HG03103 (cell line): ENCODE measurements at regions not wholly inside any gene's neighbourhood (a gene's known extent, or its start where the extent isn't known, plus 50 kb on each side); places are given as distances from the start of the nearest gene placed in this dataset.

Source experiments
- ATAC-seq: cut with Tn5 transposase; IDR thresholded peaks from one replicate; pipeline ENCODE4 v1.9.1; 2021; ENCODE audit warnings: low read depth; ENCODE audit not compliant: unreplicated experiment

DNA sequence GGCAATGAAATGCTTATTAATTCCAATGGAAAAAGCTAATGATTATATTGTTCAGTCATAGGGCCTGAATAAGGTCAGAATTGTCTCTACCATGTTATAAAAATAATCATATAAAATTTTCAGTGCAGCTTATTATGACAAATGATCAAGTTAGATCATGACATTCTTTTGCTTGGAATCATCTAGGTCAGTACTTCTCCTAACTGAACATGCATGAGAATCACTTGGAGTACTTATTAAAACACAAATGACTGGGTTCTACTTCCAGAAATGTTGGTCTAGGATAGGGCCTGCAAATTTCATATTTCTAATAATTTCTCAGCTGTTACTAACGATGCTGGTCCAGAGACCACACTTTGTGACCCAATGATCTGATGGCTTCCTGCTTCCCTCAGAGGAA, 806.0 kb upstream of the ZNF608 start:
- no peak for ATAC-seq

DNA sequence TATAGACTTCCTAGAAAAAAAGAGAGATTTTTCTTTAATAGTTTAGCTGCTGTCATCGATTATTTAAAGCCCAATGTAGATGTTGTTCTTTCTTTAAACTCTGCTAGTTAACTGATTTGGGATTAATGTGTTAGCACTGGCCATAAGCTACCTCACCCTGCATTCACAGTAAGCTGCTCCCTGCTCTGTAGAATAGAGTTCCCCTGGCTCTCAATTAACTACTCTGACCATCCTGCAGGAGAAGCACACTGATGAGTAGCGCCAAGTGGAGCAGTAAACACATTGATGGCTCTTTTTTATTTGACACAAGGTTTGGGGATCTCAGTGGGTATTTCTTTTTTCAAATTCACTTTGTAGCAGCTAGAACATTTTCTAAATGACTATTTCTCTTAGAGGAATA, 807.9 kb upstream of the ZNF608 start:
- no peak for ATAC-seq

DNA sequence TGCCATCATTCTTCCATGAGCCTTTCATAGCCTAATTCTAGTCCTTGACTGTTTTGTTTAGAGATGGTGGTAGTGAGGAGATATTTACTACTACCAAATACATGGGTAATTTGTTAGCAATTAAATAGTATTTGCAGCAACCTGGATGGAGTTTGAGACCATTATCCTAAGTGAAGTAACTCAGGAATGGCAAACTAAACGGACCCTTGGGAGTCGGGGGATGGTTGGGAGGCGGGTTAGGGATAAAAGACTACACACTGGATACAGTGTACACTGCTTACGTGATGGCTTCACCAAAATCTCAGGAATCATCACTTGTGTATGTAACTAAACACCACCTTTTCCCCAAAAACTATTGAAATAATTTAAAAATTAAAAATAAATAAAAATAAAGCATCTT, 809.2 kb upstream of the ZNF608 start:
- ATAC-seq: no peak

DNA sequence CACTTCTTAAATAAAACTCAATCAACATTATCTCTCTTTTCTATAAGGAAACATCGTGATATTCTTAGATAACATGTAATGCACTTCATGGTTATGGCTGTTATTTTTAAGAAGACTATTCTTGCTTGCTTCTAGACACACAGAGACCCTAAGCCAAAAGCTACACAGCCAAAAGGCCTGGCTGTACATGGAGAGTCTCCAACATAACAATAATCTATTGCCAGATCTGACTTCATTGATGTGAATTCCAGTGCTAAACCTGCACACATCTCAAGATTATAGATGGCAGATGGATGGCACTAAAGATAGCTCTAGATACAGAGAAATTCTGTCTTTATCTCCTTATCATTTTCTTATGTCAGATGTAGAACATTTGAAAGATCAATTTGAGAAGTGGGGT, 811.6 kb upstream of the ZNF608 start:
- ATAC-seq: no peak

DNA sequence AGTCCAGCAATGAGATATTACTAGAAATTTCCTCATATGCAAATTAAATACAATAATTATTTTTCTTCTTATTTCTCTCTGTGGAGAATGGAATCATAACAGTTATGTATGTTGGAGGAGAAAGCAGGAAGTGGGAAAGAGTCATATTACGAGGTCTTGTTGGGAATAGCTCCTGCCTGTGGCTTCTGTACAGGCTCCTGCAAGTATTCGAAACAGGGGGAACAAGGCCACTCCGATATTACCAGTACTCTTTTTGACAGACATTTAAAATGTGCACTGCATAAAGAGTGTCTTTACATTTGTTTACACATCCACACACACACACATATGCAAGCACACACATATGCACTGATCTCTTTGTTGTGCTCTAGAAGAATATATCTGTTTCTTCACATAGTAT, 812.0 kb upstream of the ZNF608 start:
- ATAC-seq: no peak

DNA sequence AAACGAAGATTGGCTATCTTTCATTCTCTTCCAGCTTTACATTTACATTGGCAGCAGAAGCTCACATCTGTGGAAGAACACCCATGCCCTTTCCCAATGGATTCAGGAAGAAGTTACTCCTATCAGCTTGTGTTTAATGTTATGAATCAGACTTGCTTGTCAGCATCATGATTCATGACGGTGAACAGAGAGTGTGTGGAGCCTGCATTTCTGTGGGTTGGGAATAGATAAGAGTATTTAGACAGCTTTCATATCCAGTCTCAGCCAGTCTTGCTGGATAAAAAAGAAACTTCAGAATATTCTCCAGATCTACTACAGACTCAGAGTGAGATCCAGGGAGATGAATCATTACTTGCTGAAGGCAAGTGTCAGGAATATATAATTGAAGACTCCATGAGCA, 812.9 kb upstream of the ZNF608 start:
- ATAC-seq: no peak

DNA sequence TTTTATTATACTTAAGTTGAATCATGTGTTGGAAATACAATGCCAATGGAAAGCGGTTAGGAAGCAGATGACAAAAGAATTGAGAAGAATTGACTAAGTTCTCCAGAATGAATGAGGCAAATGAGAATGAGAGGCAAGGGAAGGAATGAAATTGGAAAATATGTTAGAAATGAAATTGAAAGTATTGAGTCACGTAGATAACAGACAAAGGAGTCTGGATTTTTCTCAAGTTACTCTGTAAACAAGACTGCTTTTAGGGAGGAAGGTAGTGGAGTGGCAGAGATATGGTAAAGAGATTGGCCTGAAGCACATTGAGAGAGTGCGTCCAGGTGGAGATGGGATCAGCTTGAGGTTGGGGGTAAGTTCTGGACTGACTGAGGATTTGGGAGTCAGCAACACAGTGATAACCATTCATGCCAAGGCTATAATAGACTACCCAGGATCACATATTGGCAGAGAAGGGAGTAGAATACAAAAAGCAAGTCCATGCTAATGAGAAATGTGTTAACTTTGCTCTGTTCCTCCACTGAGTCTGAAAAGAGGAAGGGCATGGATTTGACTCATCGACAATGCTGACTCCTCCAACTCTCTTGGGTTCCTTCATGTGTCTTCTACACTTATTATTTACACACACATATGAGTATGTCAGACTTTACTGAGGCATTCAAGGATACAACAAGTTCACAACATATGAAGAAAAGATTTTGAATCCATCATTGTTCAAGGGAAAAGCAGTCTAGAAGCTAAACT, 814.2 kb upstream of the ZNF608 start:
- ATAC-seq: no peak

DNA sequence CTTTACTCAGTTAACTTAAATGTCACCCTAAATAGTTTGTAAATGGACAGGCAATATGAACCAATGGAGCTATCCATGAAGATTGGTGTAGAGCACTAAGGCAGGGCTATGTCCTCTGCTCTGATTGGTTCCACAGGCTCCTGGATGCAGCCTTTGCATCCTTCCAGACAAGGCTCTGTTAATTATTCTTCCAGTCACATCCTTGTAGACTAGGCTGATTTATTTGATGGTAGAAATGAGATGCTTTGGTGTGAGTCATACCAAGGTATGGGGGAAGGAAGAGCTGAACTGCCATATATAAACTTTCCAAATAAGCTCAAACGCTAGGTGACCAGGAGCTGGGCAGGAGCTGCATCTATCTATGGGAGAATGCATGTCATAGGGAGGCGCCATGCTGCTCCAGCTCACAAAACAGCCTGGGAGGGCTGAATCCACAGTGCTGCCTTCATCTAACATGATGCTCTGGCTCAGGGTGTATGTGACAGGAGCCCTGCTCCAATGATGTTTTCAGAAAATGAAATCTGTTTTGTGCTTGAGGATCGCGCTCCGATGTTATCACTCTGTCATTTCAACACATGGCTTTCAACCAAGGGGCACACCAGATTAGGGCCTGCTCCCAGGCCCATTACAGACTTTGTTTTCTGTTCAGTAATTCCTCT, 818.0 kb upstream of the ZNF608 start:
- no peak for ATAC-seq

DNA sequence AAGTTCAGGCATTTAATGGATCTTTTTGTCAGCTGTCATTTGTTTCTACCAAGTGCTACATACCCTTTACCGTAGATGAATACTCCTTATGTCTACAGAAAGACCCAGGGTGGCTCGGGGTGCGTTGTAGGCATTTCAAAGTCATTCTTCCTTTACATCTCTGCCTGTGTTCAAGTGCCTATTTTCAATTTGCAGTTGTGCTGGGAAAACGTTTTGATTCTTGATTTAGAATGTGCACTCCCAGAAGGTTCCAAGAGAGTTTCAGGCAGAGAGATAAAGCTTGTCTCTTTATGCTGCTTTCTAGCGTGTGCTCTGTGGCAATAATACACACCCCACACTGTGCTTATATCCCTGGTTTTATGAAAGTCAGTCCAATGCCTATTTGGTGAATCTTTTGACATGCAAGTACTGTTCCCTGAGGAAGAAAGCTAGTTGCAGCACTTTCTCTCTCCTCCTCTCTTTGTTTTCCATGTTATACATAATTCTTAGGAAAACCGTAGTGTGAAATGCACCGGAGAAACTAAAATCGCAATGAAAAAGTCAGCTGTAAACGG, 828.1 kb upstream of the ZNF608 start:
- ATAC-seq: no peak

DNA sequence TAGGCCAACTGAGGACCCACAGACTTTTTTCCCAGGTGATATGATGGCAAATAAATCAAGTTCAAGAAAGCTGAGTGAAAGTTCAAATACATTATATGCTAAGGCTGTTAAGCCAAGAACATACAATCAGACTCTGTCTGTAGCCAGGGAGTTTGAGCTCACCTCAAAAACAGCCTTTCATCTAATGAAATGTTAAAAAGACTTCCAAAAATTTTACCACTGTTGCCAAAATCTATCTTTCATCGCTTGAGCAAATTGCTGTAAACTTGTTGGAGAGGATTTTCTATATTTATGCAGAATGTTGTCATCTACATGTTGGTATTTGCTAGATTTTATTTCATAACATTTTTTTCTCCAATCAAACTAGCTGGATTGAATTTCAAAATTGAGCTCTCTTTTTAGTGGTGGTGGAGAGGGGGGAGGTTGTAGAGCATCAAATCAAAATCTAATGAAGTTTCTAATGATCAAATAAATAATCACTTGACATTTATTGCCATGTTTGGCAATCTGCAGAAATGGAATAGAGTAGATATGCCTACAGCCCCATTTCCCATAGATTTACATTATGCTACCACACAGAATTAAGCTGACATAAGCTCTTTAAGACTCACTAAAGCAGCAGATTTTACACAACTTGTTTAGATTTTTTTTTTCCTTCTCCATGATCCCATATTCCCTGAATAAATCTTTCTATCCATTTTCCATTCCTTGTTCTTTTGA, 828.9 kb upstream of the ZNF608 start:
- no peak for ATAC-seq

DNA sequence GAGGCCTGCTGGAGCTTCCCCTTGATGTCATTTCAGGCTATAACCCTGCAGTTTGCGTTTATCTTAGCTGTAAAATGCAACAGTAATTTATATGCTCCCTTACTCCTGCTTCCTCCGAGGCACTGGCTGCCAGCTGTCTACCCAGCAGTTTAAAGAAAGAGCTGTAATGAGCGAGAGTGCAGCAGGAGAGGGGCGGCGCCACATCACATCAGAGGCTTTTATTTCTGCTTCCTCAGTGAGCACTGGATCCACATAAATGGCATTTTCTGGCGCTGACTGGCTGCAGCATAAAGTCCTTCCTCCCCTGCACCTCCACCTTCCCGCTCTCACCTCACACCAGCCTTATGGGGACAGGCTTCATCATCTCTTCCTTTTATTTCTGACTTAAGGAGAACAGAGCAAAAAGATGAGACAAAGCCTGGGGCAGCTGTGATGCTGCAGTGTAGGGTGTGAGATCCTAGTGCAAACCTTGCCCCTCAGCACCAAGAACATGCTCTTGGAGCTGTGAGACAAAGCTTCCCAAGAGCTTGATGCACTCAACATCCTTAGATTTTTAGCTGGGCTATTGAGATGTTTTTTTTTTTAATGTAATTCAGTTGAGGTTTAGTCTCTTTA, 829.6 kb upstream of the ZNF608 start:
- no peak for ATAC-seq

DNA sequence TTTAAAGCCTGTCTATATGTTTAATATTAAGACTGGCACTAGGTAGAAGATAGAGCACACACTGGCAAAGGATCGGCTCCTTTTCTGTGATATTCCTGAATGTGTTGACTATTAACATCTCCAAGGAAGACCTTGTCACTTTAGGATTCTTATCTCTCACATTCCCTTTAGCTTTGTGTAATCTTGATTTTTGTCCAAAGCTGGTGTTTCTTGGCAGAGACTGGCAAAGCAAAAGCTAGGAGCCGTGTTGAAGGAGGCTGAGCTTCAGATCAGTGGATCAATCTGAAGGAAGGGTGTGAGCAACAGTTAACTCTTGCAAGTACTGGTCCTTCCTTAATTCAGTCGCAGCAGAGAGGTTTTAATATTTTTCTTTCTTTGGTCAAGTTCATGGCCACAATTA, 830.4 kb upstream of the ZNF608 start:
- no peak for ATAC-seq

DNA sequence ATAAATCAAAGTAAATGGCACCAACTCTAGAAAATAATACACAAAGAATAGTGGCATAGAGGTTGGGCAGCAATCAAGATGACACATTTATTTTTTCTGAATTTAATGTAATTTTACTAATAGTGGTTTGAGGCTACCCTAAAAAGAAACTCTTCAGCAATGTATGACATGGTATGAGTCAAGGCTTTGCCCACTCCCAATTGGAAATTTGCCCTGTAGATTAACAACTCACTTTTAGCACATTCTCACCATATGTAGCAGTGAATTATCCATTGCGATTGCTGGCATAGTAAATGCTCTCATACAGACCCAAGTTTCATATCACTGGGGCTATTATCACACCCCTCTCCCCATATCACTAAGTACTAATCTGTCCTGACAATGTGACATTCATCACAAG, 832.1 kb upstream of the ZNF608 start:
- no peak for ATAC-seq

DNA sequence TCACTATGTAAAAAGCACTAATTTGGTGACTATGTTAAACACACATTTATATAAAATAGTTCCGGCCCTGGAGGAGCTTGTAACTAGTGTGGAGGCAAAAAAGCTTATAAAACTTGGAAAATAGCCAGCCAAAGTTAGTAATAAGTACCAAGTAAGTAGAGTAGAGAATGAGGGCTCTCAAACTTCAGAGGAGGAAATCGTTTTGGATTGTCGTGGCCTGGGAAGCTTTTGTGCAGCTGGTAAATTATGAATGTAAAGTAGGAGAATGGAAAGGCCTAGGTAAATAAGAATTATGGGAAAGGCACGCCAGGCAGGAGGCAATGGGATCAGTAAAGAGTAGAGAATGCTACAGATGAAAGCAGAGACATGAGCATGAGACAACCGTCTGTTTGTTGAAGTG, 832.7 kb upstream of the ZNF608 start:
- ATAC-seq: no peak

DNA sequence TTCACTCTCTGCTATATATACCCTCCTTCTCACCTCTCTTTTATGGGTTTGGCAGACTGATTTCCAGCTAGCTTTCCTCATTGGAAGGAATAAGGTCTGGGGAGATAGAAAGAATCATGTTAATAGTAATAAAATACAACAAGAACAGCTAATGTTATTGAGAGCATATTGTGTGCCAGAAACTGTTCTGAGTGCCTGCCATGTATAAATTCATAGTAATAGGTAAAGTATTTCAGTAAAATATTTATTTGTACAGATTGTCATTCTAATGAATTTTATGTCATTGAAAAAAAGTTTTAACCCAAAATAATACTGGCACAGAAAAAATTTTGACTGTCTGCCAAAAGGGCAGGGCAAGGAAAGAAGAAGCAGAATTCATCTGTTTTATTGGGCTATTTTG, 834.9 kb upstream of the ZNF608 start:
- ATAC-seq: no peak

DNA sequence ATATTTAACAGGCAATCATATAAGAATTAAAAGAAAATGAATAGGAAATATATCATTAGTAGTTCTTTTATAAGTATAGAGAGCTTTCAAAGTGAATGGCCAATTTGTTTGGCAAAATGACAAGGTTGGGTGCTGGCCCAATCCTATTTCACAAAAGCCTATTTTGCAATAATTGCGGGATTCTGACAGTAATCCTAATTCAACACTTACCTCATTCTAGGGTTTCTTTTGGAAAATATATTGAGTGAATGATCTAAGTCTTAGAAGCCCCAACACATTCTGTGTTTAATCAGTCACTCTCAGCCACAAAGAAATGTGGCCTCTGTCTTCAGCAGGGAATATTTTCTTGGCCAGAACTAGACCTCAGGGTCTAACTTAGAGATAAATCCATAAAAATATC, 835.9 kb upstream of the ZNF608 start:
- ATAC-seq: no peak

DNA sequence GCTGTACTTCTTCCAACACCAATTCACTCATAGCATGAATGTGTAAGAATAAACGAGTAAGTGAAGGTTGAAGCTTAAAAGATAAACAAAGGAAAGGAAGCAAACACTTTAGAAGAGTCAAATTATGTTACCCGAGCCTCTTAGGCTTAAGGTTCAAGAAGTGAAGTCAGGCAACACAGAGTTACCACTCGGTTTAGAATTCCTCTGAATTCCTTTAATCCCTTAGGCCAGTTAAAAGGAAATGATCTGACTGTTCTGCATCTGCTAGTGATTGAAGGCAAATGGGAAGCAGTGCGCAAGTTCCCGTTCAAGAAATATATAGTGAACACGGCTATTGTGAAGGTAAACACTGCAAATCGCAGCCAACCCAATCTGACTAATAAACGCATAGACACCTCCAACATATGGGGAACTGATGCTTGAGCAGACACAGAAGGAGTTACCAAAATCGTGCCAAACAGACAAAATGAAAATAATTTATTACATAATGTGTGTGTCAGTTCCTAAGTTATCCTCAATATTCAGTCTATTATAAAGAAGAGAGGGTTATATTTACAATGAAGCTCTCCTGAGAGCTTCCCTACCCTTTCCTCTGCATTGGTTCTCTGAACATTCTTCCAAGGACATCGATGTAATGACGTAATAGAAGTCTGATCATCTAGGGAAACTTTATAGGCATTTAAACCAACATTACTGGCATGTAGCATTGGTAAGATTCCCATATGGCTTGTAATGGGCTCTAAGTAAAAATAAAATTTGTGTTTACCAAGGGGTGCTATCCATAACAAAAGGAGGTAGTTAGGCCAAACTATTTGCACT, 837.1 kb upstream of the ZNF608 start:
- no peak for ATAC-seq

DNA sequence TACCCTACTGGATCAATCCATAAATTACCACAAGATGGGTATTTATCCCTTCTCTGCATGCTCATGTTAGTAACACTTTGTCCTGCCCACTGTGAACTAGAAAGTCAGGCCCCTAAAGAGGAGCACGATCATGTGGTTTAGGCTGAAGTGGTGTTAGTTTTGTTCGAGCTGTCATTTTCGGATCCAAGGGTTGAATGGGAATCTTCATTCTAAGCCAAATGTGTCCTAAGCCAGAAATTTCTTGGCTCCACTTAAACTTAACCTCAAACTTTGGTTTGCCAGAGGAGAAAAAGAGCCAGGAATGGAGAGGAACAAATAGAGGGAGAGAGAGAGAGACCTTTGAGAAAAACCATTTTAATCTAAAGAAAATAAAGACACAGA, 837.7 kb upstream of the ZNF608 start:
- no peak for ATAC-seq

DNA sequence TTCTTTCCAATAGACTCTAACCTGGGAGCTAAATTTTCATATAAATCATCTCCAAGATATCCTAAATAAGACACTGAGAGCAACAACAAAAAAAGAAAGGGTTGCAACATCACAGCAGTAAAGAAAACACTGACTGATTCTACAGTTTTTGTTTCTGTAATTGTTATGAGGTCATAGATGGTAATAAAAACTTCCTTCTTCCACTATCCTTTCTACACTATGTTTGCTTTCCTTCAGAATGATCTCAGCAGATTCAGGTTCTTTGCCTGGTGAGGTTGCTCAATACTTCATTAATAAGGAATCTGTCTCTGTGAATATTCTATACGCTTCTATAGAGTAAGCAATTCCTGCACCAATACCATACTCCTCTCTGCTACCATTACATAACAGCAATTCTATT, 835.6 kb upstream of the GRAMD2B start:
- ATAC-seq: no peak

DNA sequence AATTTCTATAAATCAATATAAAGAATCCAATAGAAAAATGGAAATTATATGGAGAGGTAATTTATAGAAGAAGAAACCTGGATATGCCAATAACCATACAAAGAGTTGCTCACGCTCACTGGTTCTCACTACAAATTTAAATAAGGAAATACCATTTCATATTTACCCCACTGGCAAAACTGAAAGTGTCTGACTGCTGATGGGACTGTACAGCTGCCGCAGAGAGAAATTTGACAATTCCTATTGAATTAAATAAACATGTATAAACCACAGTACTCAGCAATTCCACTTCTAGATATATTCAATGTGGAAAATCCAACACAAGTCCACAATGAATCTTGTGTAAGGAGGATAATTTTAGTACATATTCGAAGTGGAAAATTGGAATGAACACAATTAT, 830.4 kb upstream of the GRAMD2B start:
- ATAC-seq: no peak
